ENCODE measurements at regions not wholly inside any gene's neighbourhood (a gene's known extent, or its start where the extent isn't known, plus 50 kb on each side); places are given as distances from the start of the nearest gene placed in this dataset.

DNA sequence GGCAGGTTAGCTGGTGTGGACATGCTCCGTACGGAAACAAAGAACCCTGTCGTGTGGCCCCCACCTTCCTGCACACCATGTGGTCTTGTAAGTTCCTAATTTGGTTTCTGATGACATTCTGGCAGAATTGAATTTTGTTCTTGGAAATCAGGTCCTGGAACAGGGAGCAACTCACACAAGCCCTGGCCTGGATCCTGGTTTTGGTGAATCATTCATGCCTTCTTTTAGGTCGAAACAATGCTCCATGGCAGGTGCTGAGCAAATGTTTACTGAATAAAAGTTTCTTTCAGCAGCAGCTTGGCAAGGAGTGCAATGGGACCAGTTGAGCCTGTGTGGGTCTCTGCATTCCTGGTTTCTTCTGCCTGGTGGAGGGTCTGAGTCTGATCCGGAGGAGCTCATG, 978.4 kb downstream of the BCL11B start:
- TF ChIP-seq, protein P1, sequence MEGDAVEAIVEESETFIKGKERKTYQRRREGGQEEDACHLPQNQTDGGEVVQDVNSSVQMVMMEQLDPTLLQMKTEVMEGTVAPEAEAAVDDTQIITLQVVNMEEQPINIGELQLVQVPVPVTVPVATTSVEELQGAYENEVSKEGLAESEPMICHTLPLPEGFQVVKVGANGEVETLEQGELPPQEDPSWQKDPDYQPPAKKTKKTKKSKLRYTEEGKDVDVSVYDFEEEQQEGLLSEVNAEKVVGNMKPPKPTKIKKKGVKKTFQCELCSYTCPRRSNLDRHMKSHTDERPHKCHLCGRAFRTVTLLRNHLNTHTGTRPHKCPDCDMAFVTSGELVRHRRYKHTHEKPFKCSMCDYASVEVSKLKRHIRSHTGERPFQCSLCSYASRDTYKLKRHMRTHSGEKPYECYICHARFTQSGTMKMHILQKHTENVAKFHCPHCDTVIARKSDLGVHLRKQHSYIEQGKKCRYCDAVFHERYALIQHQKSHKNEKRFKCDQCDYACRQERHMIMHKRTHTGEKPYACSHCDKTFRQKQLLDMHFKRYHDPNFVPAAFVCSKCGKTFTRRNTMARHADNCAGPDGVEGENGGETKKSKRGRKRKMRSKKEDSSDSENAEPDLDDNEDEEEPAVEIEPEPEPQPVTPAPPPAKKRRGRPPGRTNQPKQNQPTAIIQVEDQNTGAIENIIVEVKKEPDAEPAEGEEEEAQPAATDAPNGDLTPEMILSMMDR (IDR thresholded peaks at IDR 0.05) = no peak
- no peak for TF ChIP-seq POLR2AphosphoS5 (IDR thresholded peaks at IDR 0.05)
